ENCODE measurements at regions not wholly inside any gene's neighbourhood (a gene's known extent, or its start where the extent isn't known, plus 50 kb on each side); places are given as distances from the start of the nearest gene placed in this dataset.

- H3K9me3 Mint-ChIP-seq: no peaks in the 10 kb centered on the region
- ATAC-seq (no peak), DNase-seq (ENCODE audit: low spot score) (no peak)
- ChIA-PET POLR2A (no interaction called here), CTCF (no interaction called here)
- H3K4me1 Mint-ChIP-seq: no peaks in the 10 kb centered on the region
- H3K27ac Mint-ChIP-seq: no peak overlapping the region
- no peaks in the 10 kb centered on the region for H3K36me3 Mint-ChIP-seq
- TF ChIP-seq CBFB (CRISPR knock-in tag; IDR thresholded peaks at IDR 0.05; ENCODE audit: low read depth) (no peak), STAT6 (CRISPR knock-in tag; conservative IDR thresholded peaks at IDR 0.05; ENCODE audit: low read depth) (no peak), HMGA2 (CRISPR knock-in tag; IDR thresholded peaks at IDR 0.05) (no peak), CDX4 (CRISPR knock-in tag; IDR thresholded peaks at IDR 0.05; ENCODE audit: borderline replicate concordance) (no peak), TCF7 (CRISPR knock-in tag; IDR thresholded peaks at IDR 0.05; ENCODE audit: low read depth) (no peak), PRDM15 (CRISPR knock-in tag; IDR thresholded peaks at IDR 0.05) (no peak), SMAD3 (CRISPR knock-in tag; IDR thresholded peaks at IDR 0.05; ENCODE audit: borderline replicate concordance) (no peak), JUN (CRISPR knock-in tag; IDR thresholded peaks at IDR 0.05) (no peak), ATF1 (CRISPR knock-in tag; IDR thresholded peaks at IDR 0.05) (no peak)
- TF ChIP-seq, protein P1, sequence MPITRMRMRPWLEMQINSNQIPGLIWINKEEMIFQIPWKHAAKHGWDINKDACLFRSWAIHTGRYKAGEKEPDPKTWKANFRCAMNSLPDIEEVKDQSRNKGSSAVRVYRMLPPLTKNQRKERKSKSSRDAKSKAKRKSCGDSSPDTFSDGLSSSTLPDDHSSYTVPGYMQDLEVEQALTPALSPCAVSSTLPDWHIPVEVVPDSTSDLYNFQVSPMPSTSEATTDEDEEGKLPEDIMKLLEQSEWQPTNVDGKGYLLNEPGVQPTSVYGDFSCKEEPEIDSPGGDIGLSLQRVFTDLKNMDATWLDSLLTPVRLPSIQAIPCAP (CRISPR knock-in tag; IDR thresholded peaks at IDR 0.05): no peak
- TF ChIP-seq, protein P2, sequence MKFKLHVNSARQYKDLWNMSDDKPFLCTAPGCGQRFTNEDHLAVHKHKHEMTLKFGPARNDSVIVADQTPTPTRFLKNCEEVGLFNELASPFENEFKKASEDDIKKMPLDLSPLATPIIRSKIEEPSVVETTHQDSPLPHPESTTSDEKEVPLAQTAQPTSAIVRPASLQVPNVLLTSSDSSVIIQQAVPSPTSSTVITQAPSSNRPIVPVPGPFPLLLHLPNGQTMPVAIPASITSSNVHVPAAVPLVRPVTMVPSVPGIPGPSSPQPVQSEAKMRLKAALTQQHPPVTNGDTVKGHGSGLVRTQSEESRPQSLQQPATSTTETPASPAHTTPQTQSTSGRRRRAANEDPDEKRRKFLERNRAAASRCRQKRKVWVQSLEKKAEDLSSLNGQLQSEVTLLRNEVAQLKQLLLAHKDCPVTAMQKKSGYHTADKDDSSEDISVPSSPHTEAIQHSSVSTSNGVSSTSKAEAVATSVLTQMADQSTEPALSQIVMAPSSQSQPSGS (CRISPR knock-in tag; IDR thresholded peaks at IDR 0.05; ENCODE audit: borderline replicate concordance, low read depth): no peak
- H3K27me3 Mint-ChIP-seq (ENCODE audit: low read depth): no peaks in the 10 kb centered on the region
- no peak overlapping the region for H3K4me3 Mint-ChIP-seq
Measured at GRCh38 chr3:146838221-146838620, 233.1 kb upstream of the PLSCR5 start.

DNA sequence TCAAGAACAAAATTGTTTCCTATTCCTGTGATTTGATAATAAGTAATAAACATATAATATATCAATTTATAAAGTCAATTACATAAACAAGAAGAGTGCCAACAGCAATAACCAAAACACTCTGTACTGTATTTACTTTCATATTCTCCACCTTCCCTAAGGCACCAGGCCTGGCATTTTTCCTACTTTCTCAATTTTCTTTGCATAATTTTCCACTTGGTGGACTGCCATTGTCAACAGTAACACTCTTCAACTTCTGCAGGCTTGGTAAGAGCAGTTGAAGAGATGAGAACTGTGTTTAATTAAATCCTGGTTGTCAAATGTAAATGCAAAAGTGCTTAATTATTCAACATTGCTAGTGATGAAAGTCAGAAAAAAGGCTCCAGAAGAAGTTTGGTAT lies 229.8 kb upstream of the PLSCR5 start:
- ChIA-PET CTCF (no interaction called here), POLR2A (no interaction called here)
- DNase-seq (ENCODE audit: low spot score) (no peak), ATAC-seq (no peak)
- Mint-ChIP-seq H3K9me3 (no peaks in the 10 kb centered on the region), H3K4me1 (no peaks in the 10 kb centered on the region), H3K4me3 (no peak overlapping the region), H3K36me3 (no peaks in the 10 kb centered on the region), H3K27me3 (ENCODE audit: low read depth) (no peaks in the 10 kb centered on the region), H3K27ac (no peak overlapping the region)
- no peak for TF ChIP-seq SMAD4 (CRISPR knock-in tag; IDR thresholded peaks at IDR 0.05)
- TF ChIP-seq CBFB (CRISPR knock-in tag; IDR thresholded peaks at IDR 0.05; ENCODE audit: low read depth): no peak
- TF ChIP-seq, protein P3, sequence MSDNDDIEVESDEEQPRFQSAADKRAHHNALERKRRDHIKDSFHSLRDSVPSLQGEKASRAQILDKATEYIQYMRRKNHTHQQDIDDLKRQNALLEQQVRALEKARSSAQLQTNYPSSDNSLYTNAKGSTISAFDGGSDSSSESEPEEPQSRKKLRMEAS (CRISPR knock-in tag; IDR thresholded peaks at IDR 0.05): no peak
- TF ChIP-seq NFE2L1 (CRISPR knock-in tag; IDR thresholded peaks at IDR 0.05): no peak
- no peak for TF ChIP-seq ZNF512 (CRISPR knock-in tag; IDR thresholded peaks at IDR 0.05; ENCODE audit: borderline replicate concordance)
- no peak for TF ChIP-seq ZNF219 (CRISPR knock-in tag; IDR thresholded peaks at IDR 0.05; ENCODE audit: borderline replicate concordance)
- TF ChIP-seq FOXP4 (CRISPR knock-in tag; IDR thresholded peaks at IDR 0.05): no peak
- TF ChIP-seq PREB (CRISPR knock-in tag; IDR thresholded peaks at IDR 0.05; ENCODE audit: borderline replicate concordance): no peak
- no peak for TF ChIP-seq ZMAT4 (CRISPR knock-in tag; IDR thresholded peaks at IDR 0.05)
- no peak for TF ChIP-seq ZBTB21 (CRISPR knock-in tag; IDR thresholded peaks at IDR 0.05; ENCODE audit: borderline replicate concordance)

Measured in WTC11 (cell line).